ENCODE measurements at regions not wholly inside any gene's neighbourhood (a gene's known extent, or its start where the extent isn't known, plus 50 kb on each side); places are given as distances from the start of the nearest gene placed in this dataset.

GRCh38 chr6:94357381-94357980 lies 938.1 kb upstream of the EPHA7 start:
- TF ChIP-seq POLR2A (IDR thresholded peaks at IDR 0.05): no peak
- TF ChIP-seq CTCF (IDR thresholded peaks at IDR 0.05): no peak
- TF ChIP-seq EP300 (IDR thresholded peaks at IDR 0.05): no peak
- no peak for TF ChIP-seq POLR2AphosphoS5 (IDR thresholded peaks at IDR 0.05)
